Amniotic epithelial cell (primary cell): ENCODE measurements at regions not wholly inside any gene's neighbourhood (a gene's known extent, or its start where the extent isn't known, plus 50 kb on each side); places are given as distances from the start of the nearest gene placed in this dataset.
A peak's percentile ranks its signal among the peaks of the same experiment; 100 is the strongest.

ENCODE experiments used
- DNase-seq: peaks from one replicate; pipeline ENCODE4 v3.0.0-alpha.2; 2010; ENCODE audit warnings: low read depth

DNA sequence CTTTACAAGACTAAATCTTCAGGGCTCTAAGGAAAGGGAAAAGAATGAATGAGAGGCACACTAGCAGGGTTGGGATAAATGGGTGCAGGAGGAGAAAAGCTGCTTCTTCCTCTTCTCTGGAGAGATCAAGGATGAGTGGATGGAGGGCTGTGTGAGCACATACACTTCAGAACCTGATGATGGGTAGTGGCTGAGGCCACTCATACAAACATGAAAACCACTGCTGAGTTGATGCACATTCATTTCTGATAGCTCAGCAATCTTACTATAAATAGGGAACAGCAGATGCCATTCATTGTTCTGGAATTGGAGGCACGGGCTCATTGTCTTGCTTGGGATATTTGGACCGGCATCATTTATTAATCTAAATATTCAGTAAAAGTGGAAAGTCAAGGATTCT is 152.4 kb upstream of the KCTD1 start:
- DNase-seq = no peak

DNA sequence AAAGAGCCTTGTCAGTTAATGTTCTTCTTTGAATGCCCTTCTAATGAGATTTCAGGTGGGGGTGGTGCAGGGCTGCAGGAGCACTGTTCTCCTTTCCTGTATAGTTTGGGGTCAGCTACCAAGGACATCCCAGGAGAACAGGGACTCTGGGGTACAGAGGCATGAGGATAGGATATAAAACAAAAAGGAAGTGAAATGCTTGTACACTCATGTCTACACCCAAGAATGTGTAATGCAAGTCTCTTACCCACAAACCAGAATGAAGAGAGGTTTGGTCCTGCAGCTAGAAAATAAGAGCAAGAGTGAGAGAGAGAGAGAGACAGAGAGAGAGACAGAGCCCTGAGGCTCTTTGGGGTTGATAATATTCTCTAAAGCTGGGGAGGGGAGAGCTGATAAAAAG is 151.8 kb upstream of the KCTD1 start:
- no peak for DNase-seq

DNA sequence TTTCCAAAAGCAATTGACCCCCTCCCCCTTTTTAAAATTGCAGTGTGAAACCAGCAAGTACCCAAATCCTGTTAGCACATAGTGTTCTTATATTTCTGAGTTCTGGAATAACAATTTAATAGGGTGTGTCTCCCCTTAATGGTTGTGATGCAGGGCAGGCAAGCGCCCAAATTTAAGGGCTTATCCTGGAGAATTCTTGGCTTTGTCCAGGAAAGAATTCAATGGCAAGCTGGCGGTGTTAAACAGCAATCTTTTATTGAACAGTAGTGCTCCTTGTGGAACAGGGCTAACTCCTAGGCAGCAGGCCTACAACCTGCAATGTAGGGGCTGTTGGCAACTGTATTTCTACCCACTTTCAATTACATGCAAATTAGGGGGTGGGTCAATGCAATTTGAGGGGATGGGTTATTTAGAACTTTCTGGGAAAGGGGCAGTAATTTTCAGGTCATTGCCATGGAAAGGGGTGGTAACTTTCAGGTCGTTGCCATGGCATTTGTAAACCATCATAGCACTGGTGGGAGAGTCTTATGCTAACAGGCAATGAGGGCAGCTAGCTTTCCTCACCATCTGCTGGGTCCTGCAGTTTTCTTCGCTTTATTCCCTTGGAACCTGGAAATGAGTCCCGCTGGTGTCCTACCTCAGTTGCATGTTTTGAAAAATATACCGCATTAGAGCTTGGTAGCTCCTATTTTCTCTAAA is 149.0 kb upstream of the KCTD1 start:
- DNase-seq = no peak

DNA sequence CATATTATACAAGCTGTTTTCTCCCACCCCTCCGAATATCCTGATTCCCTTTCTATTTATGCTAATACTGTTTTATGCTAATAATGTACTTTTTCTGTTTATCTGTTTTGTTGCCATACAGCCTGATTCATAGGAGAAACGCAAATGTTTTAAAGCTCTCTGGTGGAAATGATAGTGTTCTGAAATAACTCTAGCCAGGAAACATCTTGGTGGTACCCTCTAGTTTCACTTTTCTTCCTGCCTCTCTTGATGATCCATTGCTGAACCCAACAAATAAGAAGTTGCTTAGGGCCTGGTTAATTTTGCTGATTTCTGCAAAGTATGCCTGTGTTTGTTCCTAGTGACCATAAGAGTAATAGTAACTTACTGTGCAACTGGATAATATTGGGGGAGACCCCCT is 148.4 kb upstream of the KCTD1 start:
- DNase-seq = no peak

DNA sequence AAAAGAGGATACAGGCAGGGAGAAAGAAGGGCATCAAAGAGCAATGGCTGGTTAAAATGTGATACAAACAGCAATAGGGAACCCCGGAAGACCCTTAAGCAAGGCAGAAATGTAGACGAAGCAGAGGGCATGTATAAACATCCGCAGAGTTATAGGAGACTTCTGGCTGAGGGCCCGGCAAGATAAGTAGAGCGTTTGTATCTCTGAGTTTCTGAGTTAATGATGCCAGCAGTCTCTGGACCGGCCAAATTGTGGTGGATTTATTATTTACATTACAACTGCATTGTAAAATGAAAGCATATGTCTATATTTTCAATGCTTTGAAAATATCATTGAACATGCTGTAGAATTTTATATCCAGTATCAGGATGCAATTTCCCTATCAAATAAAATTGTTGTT is 148.0 kb upstream of the KCTD1 start:
- DNase-seq = no peak

DNA sequence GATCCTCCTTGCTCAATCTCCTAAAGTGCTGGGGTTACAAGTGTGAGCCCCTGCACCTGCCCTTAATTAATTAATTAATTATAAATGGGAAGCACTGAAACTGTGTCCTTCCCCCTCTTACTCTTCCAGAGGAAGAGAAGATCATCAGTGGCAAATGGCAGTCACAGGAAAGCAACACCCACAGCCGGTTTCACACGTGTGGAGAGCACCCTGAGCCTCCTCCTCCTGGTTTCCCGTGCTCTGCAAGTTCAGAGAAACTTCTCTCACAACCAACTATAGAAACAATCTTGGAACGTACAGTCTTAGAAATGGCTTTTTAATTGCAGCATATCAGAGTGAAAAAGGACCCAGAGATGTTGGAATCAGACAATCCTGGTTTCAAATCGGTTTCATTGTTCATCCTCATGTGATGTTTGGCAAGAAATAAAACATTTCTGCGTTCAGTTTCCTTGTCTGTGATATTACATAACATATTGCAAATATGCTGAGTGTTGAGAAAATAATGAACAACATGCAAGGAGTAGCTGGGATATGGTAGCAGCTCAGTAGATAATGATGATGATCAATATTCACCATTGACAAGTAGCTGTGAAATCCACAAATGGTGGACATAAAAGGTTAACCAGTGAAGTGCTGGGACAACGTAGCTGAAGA is 141.0 kb upstream of the KCTD1 start:
- no peak for DNase-seq

DNA sequence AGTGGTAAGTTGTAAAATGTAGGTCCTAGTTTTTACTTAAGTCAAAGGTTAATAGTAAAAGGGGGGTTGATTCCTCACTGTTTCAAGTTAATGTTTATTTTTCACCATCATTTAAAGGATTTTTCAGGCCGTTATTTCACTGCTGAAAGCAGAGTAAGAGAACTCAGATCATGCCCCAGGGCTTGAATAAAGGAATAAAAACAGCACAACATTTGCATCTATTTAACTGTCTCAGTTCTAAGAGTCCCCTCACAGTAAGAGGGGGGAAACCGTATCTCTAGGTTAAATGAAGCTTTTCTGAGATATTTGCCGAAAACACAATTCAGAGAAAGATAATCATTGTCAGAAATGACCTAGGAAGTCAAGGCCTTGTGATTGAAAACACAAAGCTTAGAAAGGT is 138.2 kb upstream of the KCTD1 start:
- no peak for DNase-seq

DNA sequence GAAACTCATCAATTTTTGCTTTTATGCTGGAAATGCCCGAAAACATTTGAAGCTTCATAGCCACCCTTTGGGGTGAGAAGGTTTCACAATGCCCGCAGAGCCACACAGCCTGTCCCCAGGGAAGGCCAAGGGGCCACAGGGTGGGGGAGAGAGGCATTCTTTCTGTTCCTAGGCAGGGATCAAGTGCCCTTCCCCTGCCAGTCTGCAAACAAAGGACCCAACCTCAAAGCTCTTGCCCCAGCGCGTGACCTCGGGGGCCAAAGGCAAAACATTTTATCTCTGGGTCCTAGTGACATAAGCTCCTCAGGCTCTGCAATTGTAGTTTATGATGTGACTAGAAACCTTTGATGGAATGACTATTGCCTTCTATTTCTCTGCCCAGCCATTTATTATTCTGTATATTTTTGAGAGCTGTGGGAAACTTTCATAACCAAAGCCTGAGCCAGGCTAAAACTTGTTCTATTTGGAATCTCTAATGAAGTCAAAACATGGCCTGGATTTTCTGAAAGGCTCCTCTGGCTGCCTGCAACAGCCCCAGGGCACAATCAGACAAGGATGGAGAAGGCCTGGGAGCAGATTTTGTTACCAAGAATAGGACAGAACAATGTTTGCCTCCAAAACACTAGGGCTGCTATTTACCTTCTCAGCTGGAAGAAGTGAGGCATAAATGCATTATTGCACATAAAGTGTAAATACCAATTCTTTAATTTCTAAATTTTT is 137.2 kb upstream of the KCTD1 start:
- no peak for DNase-seq

DNA sequence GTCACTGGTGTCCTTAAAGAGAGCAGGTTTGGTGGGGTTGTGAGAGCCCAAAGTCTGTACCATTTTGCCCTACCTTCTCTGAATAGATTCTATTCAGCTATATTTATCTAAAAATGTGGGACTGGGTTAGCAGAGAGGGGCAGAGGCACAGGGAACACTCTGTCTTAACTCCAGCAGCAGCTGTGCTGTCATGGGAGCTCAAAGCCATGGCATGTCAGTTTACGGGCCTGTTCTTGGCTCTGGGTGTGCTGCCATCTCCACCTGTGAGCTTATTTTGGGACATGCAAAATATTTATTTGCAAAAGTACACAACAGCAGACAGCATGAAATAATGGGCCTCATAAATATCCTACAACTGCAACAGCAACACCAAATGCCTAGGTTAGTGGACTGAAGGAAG is 129.6 kb upstream of the KCTD1 start:
- no peak for DNase-seq

DNA sequence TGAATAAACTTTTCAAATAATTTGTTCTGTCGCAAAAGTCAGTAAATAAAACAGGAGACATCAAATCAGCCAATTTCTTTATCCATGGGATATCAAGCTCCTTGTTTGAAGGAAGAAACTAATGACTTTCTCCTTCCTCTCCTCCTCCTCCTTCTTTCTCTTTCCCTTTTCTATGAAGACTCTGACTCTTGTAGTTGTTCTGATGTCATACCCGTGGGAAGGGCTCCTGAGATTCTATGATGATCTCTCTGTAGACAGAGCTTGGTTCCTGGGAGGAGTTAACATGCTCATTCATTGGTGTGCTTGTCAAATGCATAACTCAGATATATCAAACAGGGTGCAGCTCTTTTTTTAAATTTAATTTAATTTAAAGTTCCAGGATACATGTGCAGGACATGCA is 118.7 kb upstream of the KCTD1 start:
- DNase-seq = no peak

DNA sequence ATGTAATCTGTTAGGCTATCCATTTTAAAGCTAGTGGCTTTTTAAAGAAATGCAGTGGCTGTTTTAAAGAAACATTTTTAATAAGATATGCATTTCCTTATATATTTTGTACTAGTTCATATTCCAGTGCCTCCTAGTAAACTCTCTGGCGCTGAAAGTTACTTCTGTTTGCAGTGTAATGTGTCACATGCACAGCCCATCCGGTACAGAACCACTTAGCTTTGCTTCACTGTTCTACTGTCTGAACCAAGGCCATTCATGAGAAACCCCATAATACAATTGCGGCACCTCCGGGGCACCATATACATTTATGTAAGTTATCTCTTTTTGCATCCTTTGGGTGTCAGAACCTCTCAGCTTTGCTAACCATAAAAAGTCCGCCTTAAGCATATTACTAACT is 114.6 kb upstream of the KCTD1 start:
- DNase-seq = no peak

DNA sequence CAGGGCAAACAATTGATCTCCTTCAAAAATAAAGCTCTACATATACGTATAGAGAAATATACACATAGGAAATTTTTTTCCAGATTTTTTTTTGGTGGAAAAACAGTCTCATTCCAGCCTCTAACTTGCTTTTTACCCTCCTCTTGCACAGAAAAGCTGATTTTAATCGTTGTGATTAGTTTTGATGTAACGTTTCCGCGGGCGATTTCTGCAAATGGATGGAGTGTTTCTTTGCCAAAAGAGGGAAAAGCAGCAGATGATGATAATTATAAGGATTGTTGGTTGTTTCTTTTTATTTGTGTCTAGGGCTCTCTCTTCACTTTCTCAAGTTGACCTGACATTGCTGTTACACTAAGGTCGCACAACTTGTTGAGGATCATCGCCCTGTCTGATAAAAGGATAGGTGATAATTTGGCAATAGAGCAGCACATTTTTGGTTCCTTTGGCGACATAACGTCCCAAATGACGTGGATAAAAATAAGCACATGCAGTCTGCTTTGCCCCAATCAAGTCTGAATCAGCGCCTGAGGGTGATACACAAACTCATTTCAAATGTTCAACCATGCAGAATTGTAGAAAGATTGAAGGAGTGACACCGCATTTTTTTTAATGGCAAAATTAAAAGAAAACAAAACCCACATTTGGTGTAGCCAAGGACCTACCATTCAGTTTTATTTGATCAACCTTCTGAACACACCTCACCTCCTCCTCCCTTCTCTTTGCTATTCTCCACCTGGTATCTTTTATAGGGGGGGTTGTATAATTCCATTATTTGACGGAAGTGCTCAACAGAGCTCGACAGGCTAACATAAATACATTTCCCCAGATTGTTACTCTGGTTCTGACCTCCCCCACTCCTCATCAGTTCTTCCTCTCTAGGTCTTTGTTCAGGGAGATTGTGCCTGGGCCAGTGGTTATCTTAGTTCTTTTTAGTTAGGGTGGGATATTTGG is 109.6 kb upstream of the KCTD1 start:
- no peak for DNase-seq

DNA sequence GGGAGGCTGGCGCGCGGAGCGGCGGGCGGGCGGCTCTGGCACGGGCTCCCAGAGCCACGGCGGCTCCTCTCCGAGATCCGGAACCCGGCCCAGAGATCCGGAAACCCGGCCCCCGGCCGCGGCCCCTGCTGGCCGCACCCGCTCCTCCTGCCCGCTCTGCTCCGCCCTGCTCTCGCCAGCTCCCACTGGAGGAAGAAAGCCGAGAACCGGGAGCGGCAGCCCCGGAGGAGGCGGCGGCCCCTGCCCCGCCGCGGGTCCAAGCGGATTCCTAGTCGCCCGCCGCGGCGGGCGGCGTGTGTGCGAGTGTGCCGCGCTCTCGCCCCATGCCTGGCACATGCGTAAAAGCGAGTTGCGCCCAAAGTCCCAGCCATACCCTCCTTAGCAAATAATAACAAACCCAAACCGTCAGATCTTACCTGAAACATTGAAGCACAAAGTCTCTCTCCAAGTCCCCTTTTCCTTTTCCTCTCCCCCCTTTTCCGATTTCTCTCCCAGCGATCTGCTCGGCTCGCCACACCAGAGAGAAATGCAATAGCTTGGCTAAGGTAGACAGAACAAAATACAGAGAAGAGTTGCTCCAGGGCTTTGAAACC is 108.7 kb upstream of the KCTD1 start:
- DNase-seq = peak; percentile 55

DNA sequence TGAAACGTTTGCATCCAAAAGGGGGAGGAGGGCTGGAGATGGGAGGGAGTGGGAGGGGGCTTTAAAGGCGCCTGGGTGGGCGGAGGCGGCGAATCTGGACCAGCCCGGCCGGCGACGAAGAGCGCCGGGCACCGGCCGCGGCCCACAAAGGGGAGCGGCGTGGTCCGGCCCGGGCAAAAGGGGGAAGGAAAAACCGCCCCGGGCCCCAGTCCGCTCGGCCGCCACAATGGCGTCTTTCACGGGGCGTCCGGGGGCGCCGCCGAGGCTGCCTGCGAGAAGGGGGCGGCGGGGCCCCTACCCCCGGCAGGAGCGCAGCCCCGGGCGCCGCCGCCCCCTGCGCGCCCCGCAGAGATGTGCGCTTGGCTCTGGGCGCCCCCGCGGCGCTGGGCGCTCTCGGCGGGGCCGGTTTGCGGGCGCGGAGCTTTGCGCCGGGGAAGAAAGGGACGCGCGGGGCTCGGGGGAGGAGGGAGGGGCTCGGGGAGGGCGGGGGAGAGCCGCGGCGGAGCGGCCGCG is 108.1 kb upstream of the KCTD1 start:
- DNase-seq = no peak

DNA sequence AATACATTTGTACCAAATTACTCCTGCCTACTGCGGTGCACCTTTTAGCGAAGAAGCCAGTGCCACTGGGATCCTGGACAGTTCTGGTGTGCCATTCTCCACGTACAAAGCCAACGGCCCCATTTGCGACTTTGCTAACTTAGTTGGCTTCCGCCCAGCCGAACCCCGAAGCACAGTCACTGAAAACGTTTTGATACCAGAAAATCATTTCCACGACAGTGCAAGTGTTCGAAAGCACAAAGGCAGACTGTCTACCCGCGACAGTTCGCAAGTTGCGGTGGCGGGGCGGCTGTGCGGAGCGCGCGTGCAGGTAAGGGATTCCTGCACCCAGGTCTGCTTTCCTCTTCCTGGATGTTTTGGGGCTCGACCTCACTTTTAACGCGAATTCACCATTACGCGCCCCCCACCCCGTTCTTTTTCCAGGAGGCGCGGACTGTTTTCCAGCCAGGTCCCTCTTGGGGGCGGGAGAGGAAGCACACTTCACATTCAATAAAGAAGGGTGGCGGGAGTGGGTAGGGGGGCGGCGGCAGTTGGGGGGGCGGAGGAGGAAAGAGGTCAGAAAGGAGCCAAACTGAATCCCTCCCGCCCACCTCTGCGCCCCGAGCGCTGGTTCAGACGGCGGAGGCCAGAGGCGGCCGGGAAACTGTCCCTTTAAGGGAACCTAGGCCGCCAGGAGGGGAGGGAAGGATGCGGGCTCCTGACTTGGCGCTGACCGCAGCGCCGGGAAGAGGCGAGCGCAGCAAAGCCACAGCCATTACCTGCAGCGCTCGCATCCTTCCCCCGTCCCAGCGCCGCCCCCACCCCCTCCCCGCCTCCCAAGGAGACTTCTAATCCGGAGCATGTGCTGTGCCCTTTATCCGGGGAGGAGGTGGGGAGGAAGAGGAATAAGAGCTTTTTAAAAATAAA is 107.4 kb upstream of the KCTD1 start:
- DNase-seq = peak; percentile 36

DNA sequence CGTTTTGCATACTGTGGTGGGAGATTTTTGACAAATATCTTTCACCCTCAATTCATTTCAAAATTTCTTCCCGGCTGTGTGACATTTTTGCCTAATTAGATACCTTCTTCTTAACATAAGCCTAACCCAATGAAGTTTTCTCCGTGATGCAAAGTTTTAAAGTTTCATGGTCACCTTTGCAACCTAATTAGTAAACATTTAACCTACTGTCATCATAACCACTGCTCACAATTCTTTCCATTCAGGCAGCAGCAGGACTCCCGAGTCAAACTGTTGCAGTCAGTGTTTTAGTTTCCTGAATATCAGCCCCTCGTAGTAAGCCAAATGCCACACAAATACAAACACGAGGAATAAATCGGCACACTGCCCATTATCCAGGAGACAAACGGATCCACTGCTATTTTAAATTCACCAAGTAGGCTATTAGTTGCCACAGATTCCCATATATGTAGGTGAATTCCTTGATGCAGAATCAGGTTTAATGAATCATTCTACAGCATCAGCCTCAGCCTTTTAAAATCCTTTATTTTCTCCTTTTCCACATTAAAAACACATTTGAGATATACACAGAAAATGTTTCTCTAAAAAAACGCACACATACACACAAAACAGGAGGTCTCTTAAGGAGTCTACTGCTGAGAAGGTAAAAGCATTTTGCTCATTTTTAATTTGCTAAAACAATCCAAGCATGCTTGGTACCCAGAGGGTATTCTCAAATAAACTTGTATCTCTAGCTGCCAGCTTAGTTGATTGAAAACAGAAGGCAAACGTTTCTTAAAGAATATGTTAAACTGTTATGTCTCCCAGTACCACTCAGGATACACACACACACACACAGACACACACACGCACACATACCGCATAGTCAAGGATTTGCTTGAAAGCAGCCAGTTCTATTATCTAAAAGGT is 106.5 kb upstream of the KCTD1 start:
- DNase-seq = peak; percentile 11

DNA sequence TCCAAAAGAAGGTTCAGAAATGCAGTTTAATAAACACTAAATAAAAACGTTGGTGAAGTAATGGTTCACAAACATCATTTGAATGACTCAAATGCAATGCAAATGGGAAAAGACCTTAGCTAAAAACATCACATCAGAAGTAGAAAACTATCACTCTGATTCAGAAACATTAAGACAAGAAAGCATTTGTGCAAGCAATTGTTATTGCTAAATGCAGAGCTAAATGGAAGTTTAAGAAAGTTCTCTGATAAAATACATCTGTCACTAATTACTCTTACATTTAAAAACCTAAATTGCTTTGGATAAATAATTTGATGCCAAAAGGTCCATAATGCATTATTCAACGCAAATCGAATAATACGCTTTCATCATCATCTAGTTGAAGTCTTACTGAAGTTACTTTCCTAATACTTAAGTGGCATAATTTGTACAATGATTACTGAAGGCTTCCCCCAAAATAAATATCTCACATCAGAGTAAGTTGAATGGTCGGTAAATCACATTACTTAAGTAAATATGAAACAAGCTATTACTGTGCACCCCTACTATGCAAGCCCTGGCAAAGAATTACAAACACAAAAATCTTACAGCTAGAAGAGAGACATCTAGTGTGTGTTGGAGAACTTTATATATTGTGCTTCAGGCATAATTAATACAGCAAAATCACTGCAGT is 105.7 kb upstream of the KCTD1 start:
- no peak for DNase-seq

DNA sequence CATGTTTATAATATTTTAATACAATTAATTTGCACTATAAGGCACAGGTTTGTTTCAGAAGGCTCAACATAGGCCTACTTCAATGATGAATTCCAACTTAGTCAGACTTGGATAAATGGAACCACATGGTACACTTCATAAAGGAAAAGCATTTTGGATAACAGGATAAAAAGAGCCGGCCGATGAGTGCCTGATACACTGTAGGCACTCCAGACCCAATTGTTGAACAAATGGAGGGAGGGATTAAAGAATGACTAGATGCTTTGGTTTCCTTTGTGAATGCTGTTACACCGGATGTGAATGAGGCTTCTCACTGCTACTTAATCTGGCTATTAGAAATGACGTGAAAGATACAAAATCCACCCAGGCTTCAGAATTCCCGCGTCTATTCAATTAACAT is 104.1 kb upstream of the KCTD1 start:
- DNase-seq = no peak
